Mesenchymal stem cell (in vitro differentiated cells and primary cell): ENCODE measurements at regions not wholly inside any gene's neighbourhood (a gene's known extent, or its start where the extent isn't known, plus 50 kb on each side); places are given as distances from the start of the nearest gene placed in this dataset.

Experiments
- DNase-seq: peaks from one replicate; pipeline ENCODE4 v3.0.0-alpha.2; 2013
- H2AFZ ChIP-seq: one replicate; pipeline ENCODE4 v1.6.1; 2013; ENCODE audit warnings: low read depth, mild to moderate bottlenecking, control low read depth, inconsistent platforms, low read length, moderate library complexity
- H2AK5ac ChIP-seq: 2 replicates; pipeline ENCODE4 v1.6.1; 2013; ENCODE audit warnings: low read length, moderate library complexity, mild to moderate bottlenecking, inconsistent platforms; ENCODE audit not compliant: severe bottlenecking
- H2BK120ac ChIP-seq: one replicate; pipeline ENCODE4 v1.6.1; 2013; ENCODE audit warnings: low read depth, mild to moderate bottlenecking, inconsistent platforms, low read length, moderate library complexity
- H2BK12ac ChIP-seq, 2 experiments: one replicate each; pipeline ENCODE4 v1.6.1; 2013; ENCODE audit warnings: inconsistent platforms in 2 of 2, low read length in 2 of 2, mild to moderate bottlenecking in 2 of 2, moderate library complexity in 2 of 2, control low read depth in 1 of 2
- H2BK15ac ChIP-seq: one replicate; pipeline ENCODE4 v1.6.1; 2013; ENCODE audit warnings: mild to moderate bottlenecking, low read depth, inconsistent platforms; ENCODE audit not compliant: poor library complexity, severe bottlenecking
- H2BK5ac ChIP-seq: 2 replicates; pipeline ENCODE4 v1.6.1; 2013; ENCODE audit warnings: low read depth, mild to moderate bottlenecking, low read length, control low read depth, inconsistent platforms; ENCODE audit not compliant: poor library complexity, severe bottlenecking
- H3K14ac ChIP-seq, 2 experiments: one replicate each; pipeline ENCODE4 v1.6.1; 2013; ENCODE audit warnings: inconsistent platforms in 2 of 2, low read length in 2 of 2, control low read depth in 1 of 2, mild to moderate bottlenecking in 1 of 2, moderate library complexity in 1 of 2
- H3K18ac ChIP-seq, 2 experiments: one replicate each; pipeline ENCODE4 v1.6.1; 2013; ENCODE audit warnings: inconsistent platforms in 2 of 2, low read length in 2 of 2, control low read depth in 1 of 2, low read depth in 1 of 2, mild to moderate bottlenecking in 1 of 2
- H3K23ac ChIP-seq, 2 experiments: one replicate each; pipeline ENCODE4 v1.6.1; 2013; ENCODE audit warnings: inconsistent platforms in 2 of 2, low read length in 2 of 2, mild to moderate bottlenecking in 2 of 2, moderate library complexity in 2 of 2, control low read depth in 1 of 2
- H3K27ac ChIP-seq: 2 replicates; pipeline ENCODE4 v1.5.1; 2013; ENCODE audit warnings: mild to moderate bottlenecking, moderate library complexity, low read length, control low read depth, inconsistent platforms; ENCODE audit not compliant: poor library complexity, severe bottlenecking
- H3K27me3 ChIP-seq, 2 experiments: 2 replicates each; pipeline versions ENCODE4 v1.6.1 to v1.7.0; 2013; ENCODE audit warnings: low read length in 2 of 2, mild to moderate bottlenecking in 2 of 2, moderate library complexity in 2 of 2, control low read depth in 1 of 2, inconsistent platforms in 1 of 2; ENCODE audit not compliant: control insufficient read depth in 1 of 2, insufficient read depth in 1 of 2
- H3K36me3 ChIP-seq, 2 experiments: 2 replicates each; pipeline versions ENCODE4 v1.6.1 to v1.7.0; 2013; ENCODE audit warnings: low read length in 2 of 2, control low read depth in 1 of 2, inconsistent platforms in 1 of 2, low read depth in 1 of 2, mild to moderate bottlenecking in 1 of 2; ENCODE audit not compliant: insufficient read depth in 2 of 2, control insufficient read depth in 1 of 2
- H3K4ac ChIP-seq, 2 experiments: one replicate each; pipeline ENCODE4 v1.6.1; 2013; ENCODE audit warnings: inconsistent platforms in 2 of 2, low read length in 2 of 2, mild to moderate bottlenecking in 2 of 2, moderate library complexity in 2 of 2, control low read depth in 1 of 2, low read depth in 1 of 2
- H3K4me1 ChIP-seq: 2 replicates; pipeline ENCODE4 v1.6.1; 2013; ENCODE audit warnings: low read depth, low read length, control low read depth; ENCODE audit not compliant: control insufficient read depth, insufficient read depth
- H3K4me2 ChIP-seq: 2 replicates; pipeline ENCODE4 v1.6.1; 2013; ENCODE audit warnings: low read length, mild to moderate bottlenecking, inconsistent platforms; ENCODE audit not compliant: poor library complexity, severe bottlenecking
- H3K4me3 ChIP-seq, 2 experiments: 2 replicates each; pipeline versions ENCODE4 v1.5.1 to v1.7.0; 2013; ENCODE audit warnings: low read length in 2 of 2, mild to moderate bottlenecking in 2 of 2, control low read depth in 1 of 2, low read depth in 1 of 2; ENCODE audit not compliant: insufficient read depth in 1 of 2
- H3K79me1 ChIP-seq: replicated peaks from 2 replicates; pipeline ENCODE4 v1.6.1; 2013; ENCODE audit warnings: mild to moderate bottlenecking, control low read depth, low read length, inconsistent platforms; ENCODE audit not compliant: poor library complexity, severe bottlenecking
- H3K9ac ChIP-seq: 2 replicates; pipeline ENCODE4 v1.7.0; 2013; ENCODE audit warnings: mild to moderate bottlenecking, low read length, moderate library complexity
- H3K9me3 ChIP-seq: 2 replicates; pipeline ENCODE4 v1.7.0; 2013; ENCODE audit warnings: mild to moderate bottlenecking, low read length; ENCODE audit not compliant: control insufficient read depth
- H4K8ac ChIP-seq: one replicate; pipeline ENCODE4 v1.6.1; 2013; ENCODE audit warnings: inconsistent platforms, mild to moderate bottlenecking, low read length, moderate library complexity
- H4K91ac ChIP-seq: one replicate; pipeline ENCODE4 v1.6.1; 2013; ENCODE audit warnings: mild to moderate bottlenecking, low read length, inconsistent platforms
- WGBS: methylation state at CpG from one replicate; pipeline ENCODE4 v1.1.7; 2013; ENCODE audit warnings: mixed read lengths; 5-methylcytosine and 5-hydroxymethylcytosine counted together

DNA sequence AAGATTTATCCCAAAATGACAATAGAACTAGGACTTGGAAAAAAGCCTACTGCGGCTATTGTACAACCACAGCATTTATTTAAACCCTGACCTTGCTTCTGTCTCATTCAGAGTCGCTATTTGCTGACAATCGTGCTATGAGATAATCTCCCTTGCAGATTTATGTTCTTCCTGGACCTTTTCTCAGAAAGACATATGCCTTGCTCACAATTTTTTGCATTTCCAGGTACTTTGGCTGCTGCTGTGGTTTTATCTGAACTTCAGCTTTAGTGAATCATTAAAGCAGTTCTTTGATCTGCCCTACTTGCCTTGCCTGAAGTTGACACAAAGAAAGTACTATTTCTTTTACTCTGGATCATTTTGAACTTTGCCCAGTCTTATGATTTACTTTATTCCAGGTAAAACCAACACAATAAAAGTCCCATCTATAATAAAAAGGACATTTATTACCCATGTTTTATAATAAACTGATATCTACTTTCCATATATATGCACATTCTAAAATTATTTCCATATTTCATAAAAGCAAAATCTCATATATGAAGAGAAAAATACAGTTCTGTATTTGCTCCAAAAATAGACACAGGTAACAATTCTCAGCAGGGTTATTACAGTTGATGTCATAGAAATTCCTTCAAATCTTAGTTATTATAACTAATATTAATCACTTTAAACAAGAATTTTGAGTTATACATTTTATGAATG is 63.4 kb upstream of the CARD18 start:
- Histone ChIP-seq H3K4ac (no peak overlapping the region), H3K9me3 (no peaks in the 10 kb centered on the region), H3K4me2 (no peak overlapping the region), H3K79me1 (no peaks in the 10 kb centered on the region), H3K4me1 (no peaks in the 10 kb centered on the region), H3K23ac (no peak overlapping the region), H2BK120ac (no peak overlapping the region), H2BK15ac (no peak overlapping the region), H3K14ac (no peak overlapping the region), H2BK12ac (no peak overlapping the region), H3K36me3 (no peaks in the 10 kb centered on the region), H2AFZ (no peak overlapping the region), H3K27me3 (no peaks in the 10 kb centered on the region), H3K18ac (no peak overlapping the region), H4K91ac (no peak overlapping the region), H2AK5ac (no peak overlapping the region), H3K4me3 (no peak overlapping the region), H3K9ac (no peak overlapping the region), H3K27ac (no peak overlapping the region), H2BK5ac (no peak overlapping the region), H4K8ac (no peak overlapping the region)
- DNase-seq = peak; percentile 45
- 36% methylated on average over 3 of the region's 3 CpGs for WGBS

DNA sequence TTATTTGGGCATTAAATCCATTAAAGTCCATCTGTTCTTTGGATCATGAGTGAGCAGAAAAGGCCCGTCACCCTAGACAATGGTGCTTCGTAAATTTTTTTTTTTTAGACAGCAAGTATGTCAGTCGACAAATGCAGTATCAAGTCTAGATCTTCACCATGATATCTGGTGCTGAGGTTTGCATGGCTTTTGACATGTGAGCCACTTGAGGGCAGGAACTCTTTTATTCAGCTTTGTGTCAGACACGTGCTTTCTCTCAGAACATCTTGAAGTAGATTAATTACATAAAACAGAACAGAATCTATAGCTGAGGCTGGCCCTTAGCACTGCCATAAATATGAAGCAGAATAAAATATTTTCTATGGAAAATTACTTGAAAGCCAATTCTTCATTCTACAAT is 62.9 kb upstream of the CARD18 start:
- Histone ChIP-seq H3K79me1 (no peaks in the 10 kb centered on the region), H4K91ac (no peak overlapping the region), H3K23ac (no peak overlapping the region), H3K27me3 (no peaks in the 10 kb centered on the region), H3K14ac (no peak overlapping the region), H2BK15ac (no peak overlapping the region), H2AK5ac (no peak overlapping the region), H3K36me3 (no peaks in the 10 kb centered on the region), H2BK12ac (no peak overlapping the region), H3K27ac (no peak overlapping the region), H3K9me3 (no peaks in the 10 kb centered on the region), H3K4me1 (no peaks in the 10 kb centered on the region), H4K8ac (no peak overlapping the region), H2AFZ (no peak overlapping the region), H3K4me3 (no peak overlapping the region), H3K4ac (no peak overlapping the region), H3K18ac (no peak overlapping the region), H2BK5ac (no peak overlapping the region), H3K4me2 (no peak overlapping the region), H3K9ac (no peak overlapping the region), H2BK120ac (no peak overlapping the region)
- peak; percentile 12 for DNase-seq
- 58% methylated on average over 3 of the region's 4 CpGs for WGBS

DNA sequence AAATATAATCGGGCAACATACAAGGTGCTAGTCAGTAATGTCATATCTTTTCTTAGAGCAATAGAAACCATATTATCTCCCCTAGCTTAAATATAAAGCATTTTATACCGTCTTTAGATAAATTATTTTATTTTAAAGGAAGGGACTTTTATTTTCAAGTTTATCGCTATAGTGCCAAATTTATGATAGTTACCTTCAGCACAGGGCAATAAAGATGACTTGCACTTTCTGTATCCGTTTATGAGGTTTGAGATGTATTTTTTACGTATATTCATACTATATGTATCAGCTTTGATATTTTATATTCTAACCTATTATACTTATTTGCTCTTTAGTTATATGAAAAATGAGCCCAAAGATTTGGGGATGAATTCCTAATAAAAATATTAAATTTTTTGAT is 61.6 kb upstream of the CARD18 start:
- Histone ChIP-seq H2BK12ac (no peak overlapping the region), H4K8ac (no peak overlapping the region), H2BK120ac (no peak overlapping the region), H3K9me3 (no peaks in the 10 kb centered on the region), H3K79me1 (no peaks in the 10 kb centered on the region), H3K23ac (no peak overlapping the region), H3K4me3 (no peak overlapping the region), H3K4me1 (no peaks in the 10 kb centered on the region), H3K14ac (no peak overlapping the region), H3K4ac (no peak overlapping the region), H3K27me3 (no peaks in the 10 kb centered on the region), H3K27ac (no peak overlapping the region), H2AK5ac (no peak overlapping the region), H3K18ac (no peak overlapping the region), H2BK5ac (no peak overlapping the region), H2BK15ac (no peak overlapping the region), H3K9ac (no peak overlapping the region), H2AFZ (no peak overlapping the region), H3K36me3 (no peaks in the 10 kb centered on the region), H4K91ac (no peak overlapping the region), H3K4me2 (no peak overlapping the region)
- DNase-seq = no peak
- WGBS = no CpG with 5 or more reads among the region's 5 CpGs

DNA sequence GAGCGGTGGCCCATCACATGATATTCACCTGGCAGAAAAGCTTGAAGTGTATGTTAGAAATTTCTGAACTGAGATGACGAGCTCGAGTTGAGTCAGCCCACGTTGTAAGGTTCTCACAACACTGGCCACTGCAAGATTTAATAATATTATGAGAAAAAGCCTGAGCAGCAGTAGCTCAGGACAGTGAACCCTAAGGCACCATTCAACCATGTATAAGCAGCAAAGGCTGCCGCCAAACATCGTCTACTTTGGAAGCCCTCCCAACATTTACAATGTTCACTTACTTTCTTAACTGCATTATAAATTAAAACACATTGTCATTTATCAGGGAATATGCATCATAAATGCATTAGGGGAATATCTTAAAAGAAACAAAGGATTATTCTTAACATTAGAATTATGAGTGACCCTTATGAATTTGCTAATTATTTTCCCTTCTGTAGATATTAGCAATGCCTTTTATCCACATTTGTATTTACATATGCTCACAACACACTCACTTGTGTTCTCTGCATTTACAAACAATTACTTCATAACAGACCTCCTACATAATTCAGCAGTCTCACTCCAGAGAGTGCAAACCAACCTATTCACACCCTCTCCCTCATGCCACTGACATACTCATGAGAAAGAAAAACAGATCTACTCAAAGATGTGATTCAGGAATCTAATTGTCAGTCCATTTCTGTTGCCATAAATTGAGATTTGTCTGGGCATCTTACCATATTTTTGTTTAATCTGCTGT is 57.7 kb upstream of the CARD18 start:
- H3K36me3 ChIP-seq = no peaks in the 10 kb centered on the region
- H2AK5ac ChIP-seq = no peak overlapping the region
- H2AFZ ChIP-seq = no peak overlapping the region
- no peak overlapping the region for H2BK5ac ChIP-seq
- H3K27ac ChIP-seq = no peak overlapping the region
- H2BK12ac ChIP-seq = no peak overlapping the region
- H3K14ac ChIP-seq = no peak overlapping the region
- DNase-seq = no peak
- no peak overlapping the region for H2BK15ac ChIP-seq
- no peaks in the 10 kb centered on the region for H3K79me1 ChIP-seq
- no peak overlapping the region for H3K4me3 ChIP-seq
- H3K27me3 ChIP-seq = no peaks in the 10 kb centered on the region
- no peaks in the 10 kb centered on the region for H3K4me1 ChIP-seq
- no peak overlapping the region for H4K91ac ChIP-seq
- no peak overlapping the region for H3K23ac ChIP-seq
- H2BK120ac ChIP-seq = no peak overlapping the region
- 89% methylated on average over 5 of the region's 6 CpGs for WGBS
- no peak overlapping the region for H3K18ac ChIP-seq
- H3K9me3 ChIP-seq = no peaks in the 10 kb centered on the region
- no peak overlapping the region for H3K9ac ChIP-seq
- H4K8ac ChIP-seq = no peak overlapping the region
- H3K4ac ChIP-seq = no peak overlapping the region
- H3K4me2 ChIP-seq = no peak overlapping the region
